ENCODE measurements at regions not wholly inside any gene's neighbourhood (a gene's known extent, or its start where the extent isn't known, plus 50 kb on each side); places are given as distances from the start of the nearest gene placed in this dataset.

DNA sequence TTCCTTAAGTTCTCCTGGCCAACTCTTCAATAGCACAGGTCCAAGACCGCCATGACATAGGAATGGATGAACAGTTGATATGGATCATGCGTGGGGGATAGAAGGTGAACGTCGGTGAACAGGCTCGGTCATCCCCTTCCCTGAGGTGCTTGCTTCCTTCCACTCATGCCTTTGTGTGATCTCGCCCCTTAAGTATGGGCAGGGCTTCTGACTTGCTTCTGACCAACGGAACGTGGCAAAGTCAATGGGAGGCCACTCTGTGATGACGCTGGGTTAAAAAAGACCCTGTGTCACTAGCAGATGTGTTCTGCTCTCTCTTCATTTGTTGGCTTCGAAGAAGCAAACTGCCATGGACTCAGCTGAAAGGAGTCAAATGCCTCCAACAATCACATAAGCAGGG lies 240.5 kb upstream of the TUT7 start:
- TF ChIP-seq, protein P1, sequence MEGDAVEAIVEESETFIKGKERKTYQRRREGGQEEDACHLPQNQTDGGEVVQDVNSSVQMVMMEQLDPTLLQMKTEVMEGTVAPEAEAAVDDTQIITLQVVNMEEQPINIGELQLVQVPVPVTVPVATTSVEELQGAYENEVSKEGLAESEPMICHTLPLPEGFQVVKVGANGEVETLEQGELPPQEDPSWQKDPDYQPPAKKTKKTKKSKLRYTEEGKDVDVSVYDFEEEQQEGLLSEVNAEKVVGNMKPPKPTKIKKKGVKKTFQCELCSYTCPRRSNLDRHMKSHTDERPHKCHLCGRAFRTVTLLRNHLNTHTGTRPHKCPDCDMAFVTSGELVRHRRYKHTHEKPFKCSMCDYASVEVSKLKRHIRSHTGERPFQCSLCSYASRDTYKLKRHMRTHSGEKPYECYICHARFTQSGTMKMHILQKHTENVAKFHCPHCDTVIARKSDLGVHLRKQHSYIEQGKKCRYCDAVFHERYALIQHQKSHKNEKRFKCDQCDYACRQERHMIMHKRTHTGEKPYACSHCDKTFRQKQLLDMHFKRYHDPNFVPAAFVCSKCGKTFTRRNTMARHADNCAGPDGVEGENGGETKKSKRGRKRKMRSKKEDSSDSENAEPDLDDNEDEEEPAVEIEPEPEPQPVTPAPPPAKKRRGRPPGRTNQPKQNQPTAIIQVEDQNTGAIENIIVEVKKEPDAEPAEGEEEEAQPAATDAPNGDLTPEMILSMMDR (IDR thresholded peaks at IDR 0.05; ENCODE audit: insufficient read depth, low read depth, low read length, missing control alignments): no peak
- DNase-seq (ENCODE audit: low read depth): no peak

DNA sequence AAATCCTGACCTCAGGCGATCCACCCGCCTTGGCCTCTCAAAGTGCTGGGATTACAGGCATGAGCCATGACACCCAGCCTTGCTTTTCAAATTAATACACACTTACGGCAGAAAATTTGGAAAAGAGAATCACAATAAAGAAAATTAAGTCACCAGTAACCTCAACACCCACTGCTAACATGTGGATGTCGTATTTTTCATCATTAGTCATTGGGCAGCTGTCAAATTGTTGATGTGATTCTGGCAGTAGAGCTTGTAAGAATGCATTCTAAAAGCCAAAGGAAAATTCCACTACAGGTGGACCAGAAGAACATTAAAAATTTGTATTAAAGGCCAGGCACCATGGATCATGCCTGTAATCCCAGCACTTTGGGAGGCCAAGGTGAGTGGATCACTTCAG lies 237.3 kb upstream of the TUT7 start:
- TF ChIP-seq, protein P1 (IDR thresholded peaks at IDR 0.05; ENCODE audit: insufficient read depth, low read depth, low read length, missing control alignments): no peak
- no peak overlapping the region for H3K4me3 ChIP-seq (ENCODE audit: low read length)
- DNase-seq (ENCODE audit: low read depth): peak; percentile 12

More for the DNA sequence above, 240.5 kb upstream of the TUT7 start:
- no peak overlapping the region for H3K4me3 ChIP-seq (ENCODE audit: low read length)

DNA sequence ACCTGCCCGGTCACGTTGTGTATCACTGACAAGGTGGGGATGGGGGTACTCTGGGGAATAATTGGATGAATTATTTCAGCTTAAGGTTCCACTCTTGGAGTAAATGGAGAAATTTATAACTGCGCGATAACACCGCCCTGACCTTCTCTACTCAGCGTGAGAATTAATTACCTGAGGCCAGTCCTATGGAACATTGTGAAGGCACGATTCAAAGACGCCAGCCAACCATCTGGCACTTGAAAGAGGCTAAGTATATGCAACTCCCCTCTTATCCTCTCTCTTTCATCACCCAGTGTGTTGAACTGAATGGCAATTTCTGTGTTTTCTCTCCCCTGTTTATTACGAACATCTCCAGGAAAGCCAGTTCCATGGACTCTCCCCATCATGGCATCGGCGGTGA lies 235.5 kb upstream of the TUT7 start:
- no peak overlapping the region for H3K4me3 ChIP-seq (ENCODE audit: low read length)
- TF ChIP-seq, protein P1 (IDR thresholded peaks at IDR 0.05; ENCODE audit: insufficient read depth, low read depth, low read length, missing control alignments): no peak
- DNase-seq (ENCODE audit: low read depth): no peak

DNA sequence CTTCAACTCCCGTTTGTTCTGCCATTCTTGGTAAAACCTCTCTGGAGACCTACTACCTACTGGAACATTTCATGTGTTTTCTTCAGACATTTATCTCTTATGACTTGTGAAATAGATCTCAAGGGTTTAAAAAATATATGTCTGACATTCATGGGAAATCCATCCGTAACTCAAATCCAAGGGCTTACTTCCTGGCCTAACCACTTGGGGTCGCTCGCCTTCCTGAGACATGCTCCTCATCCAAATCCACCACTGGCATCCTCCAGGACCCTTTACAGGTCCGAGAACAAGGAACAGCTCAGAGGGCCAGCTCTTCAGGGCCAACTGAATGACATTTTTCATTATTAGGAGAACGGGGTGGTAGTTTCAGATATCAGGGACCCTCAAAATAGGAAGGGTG lies 235.1 kb upstream of the TUT7 start:
- H3K4me3 ChIP-seq (ENCODE audit: low read length): no peak overlapping the region
- TF ChIP-seq, protein P1 (IDR thresholded peaks at IDR 0.05; ENCODE audit: insufficient read depth, low read depth, low read length, missing control alignments): no peak
- no peak for DNase-seq (ENCODE audit: low read depth)

- no peak for DNase-seq (ENCODE audit: low read depth)
- TF ChIP-seq, protein P1 (IDR thresholded peaks at IDR 0.05; ENCODE audit: insufficient read depth, low read depth, low read length, missing control alignments): no peak
- no peak overlapping the region for H3K4me3 ChIP-seq (ENCODE audit: low read length)
Measured at GRCh38 chr9:86586144-86586494, 231.9 kb upstream of the TUT7 start.

DNA sequence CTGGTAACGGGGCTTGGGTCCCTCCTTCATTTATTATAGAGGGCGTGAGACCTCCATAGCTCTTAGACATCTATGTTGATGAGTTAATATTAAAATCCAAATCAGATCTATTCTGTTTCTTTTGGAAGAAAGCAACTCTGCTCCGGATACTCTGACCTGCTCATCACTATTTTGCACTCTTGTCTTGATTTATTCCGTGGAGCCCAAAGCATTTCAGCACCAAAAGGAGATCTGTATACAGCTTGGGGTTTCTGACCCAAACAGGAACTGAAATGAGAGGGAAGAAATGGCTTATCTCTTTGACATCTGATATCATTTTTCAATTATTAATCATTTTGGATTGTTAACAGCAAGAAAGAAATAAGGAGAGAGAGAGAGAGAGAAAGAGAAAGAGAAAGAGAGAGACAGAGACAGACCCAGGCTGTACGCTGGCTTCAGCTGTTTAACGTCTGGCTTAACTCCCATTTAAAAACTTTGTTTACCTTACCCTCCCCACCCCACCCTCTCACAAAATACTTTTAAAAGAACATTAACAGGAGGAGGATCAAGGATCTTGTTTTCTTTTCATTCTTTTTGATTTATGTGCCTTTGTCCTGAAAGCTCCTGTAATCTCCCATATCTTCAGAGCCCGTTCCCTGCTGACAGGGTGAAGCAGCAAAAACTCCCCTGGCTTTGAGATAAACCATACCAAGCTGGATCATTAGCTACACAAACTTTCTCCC lies 231.4 kb upstream of the TUT7 start:
- no peak for DNase-seq (ENCODE audit: low read depth)
- no peak overlapping the region for H3K4me3 ChIP-seq (ENCODE audit: low read length)

More for the DNA sequence above, 231.4 kb upstream of the TUT7 start:
- TF ChIP-seq, protein P1 (IDR thresholded peaks at IDR 0.05; ENCODE audit: insufficient read depth, low read depth, low read length, missing control alignments): no peak

Measured in epithelial cell of esophagus (primary cell).